Lower lobe of right lung (tissue), 2 donors: ENCODE measurements at regions not wholly inside any gene's neighbourhood (a gene's known extent, or its start where the extent isn't known, plus 50 kb on each side); places are given as distances from the start of the nearest gene placed in this dataset.

Source experiments
- ATAC-seq, 2 donors: fragments of 200-7000 bp; cut with Tn5 transposase; one replicate each; pipeline ENCODE4 v1.9.1; 2020 to 2022; ENCODE audit warnings: mild to moderate bottlenecking in 2 of 2, moderate library complexity in 2 of 2
- DNase-seq: peaks from one replicate; pipeline ENCODE4 v3.0.0-alpha.2; 2020
- H3K27ac ChIP-seq: fragments of 200-600 bp; one replicate; pipeline ENCODE4 v1.8.0; 2022
- H3K27me3 ChIP-seq: fragments of 200-600 bp; one replicate; pipeline ENCODE4 v1.8.0; 2022; ENCODE audit warnings: low read depth
- H3K36me3 ChIP-seq: fragments of 200-600 bp; one replicate; pipeline ENCODE4 v1.8.0; 2022; ENCODE audit warnings: mild to moderate bottlenecking
- H3K4me1 ChIP-seq: fragments of 200-600 bp; one replicate; pipeline ENCODE4 v1.8.0; 2022
- H3K4me3 ChIP-seq: fragments of 200-600 bp; one replicate; pipeline ENCODE4 v1.8.0; 2022; ENCODE audit warnings: mild to moderate bottlenecking
- H3K9me3 ChIP-seq: fragments of 200-600 bp; one replicate; pipeline ENCODE4 v1.8.0; 2022
- CTCF ChIP-seq: fragments of 200-600 bp; IDR thresholded peaks from one replicate; pipeline ENCODE4 v1.8.0; 2022; ENCODE audit warnings: antibody characterized with exemption, mild to moderate bottlenecking
- intact Hi-C: fragments of 100-400 bp; cut with DNase I; formaldehyde crosslinking; loops from one replicate; pipeline ENCODE4 v1.11.0; 2022
- donor health status: DM: no; HTN: yes; CAD: no; lungs with severe emphysema.

GRCh38 chr5:175328176-175328575, 115.8 kb downstream of the DRD1 start:
- intact Hi-C loops: no loop called here
- no peak for DNase-seq

GRCh38 chr5:175325681-175326080, 118.3 kb downstream of the DRD1 start:
- H3K36me3 ChIP-seq: no peaks in the 10 kb centered on the region
- intact Hi-C loops: no loop called here

More at GRCh38 chr5:175328176-175328575, 115.8 kb downstream of the DRD1 start:
- no peaks in the 10 kb centered on the region for H3K4me1 ChIP-seq
- TF ChIP-seq CTCF: no peak
- no peaks in the 10 kb centered on the region for H3K9me3 ChIP-seq
- no peak overlapping the region for H3K27ac ChIP-seq
- ATAC-seq: no peak
- H3K36me3 ChIP-seq: no peaks in the 10 kb centered on the region
- H3K27me3 ChIP-seq: no peaks in the 10 kb centered on the region
- H3K4me3 ChIP-seq: no peak overlapping the region

GRCh38 chr5:175321927-175322532, 122.0 kb downstream of the DRD1 start:
- DNase-seq (no peak), ATAC-seq (no peak)
- H3K27me3 ChIP-seq: no peaks in the 10 kb centered on the region
- H3K9me3 ChIP-seq: no peaks in the 10 kb centered on the region
- H3K4me3 ChIP-seq: no peak overlapping the region
- H3K4me1 ChIP-seq: no peaks in the 10 kb centered on the region
- TF ChIP-seq CTCF: no peak
- intact Hi-C loops: no loop called here
- H3K27ac ChIP-seq: no peak overlapping the region
- no peaks in the 10 kb centered on the region for H3K36me3 ChIP-seq

More at GRCh38 chr5:175325681-175326080, 118.3 kb downstream of the DRD1 start:
- no peak overlapping the region for H3K27ac ChIP-seq
- H3K4me1 ChIP-seq: no peaks in the 10 kb centered on the region
- no peak for ATAC-seq
- DNase-seq: no peak
- no peak for TF ChIP-seq CTCF
- H3K9me3 ChIP-seq: no peaks in the 10 kb centered on the region
- H3K4me3 ChIP-seq: no peak overlapping the region
- H3K27me3 ChIP-seq: no peaks in the 10 kb centered on the region

- no peak for TF ChIP-seq CTCF
- intact Hi-C loops: no loop called here
- no peak overlapping the region for H3K4me3 ChIP-seq
- no peak for ATAC-seq
- H3K27ac ChIP-seq: no peak overlapping the region
- no peak for DNase-seq
- no peaks in the 10 kb centered on the region for H3K4me1 ChIP-seq
- H3K27me3 ChIP-seq: no peaks in the 10 kb centered on the region
- no peaks in the 10 kb centered on the region for H3K9me3 ChIP-seq
- no peaks in the 10 kb centered on the region for H3K36me3 ChIP-seq
These were observed 124.8 kb downstream of the DRD1 start for GRCh38 chr5:175319199-175319598.

- H3K27ac ChIP-seq: no peak overlapping the region
- no peaks in the 10 kb centered on the region for H3K27me3 ChIP-seq
- no peak for TF ChIP-seq CTCF
- no peaks in the 10 kb centered on the region for H3K9me3 ChIP-seq
- intact Hi-C loops: no loop called here
- H3K36me3 ChIP-seq: no peaks in the 10 kb centered on the region
- H3K4me3 ChIP-seq: no peak overlapping the region
- no peaks in the 10 kb centered on the region for H3K4me1 ChIP-seq
- ATAC-seq (no peak), DNase-seq (no peak)
These were observed 126.1 kb downstream of the DRD1 start for GRCh38 chr5:175317872-175318271.
